SK-N-SH (cell line): ENCODE measurements at regions not wholly inside any gene's neighbourhood (a gene's known extent, or its start where the extent isn't known, plus 50 kb on each side); places are given as distances from the start of the nearest gene placed in this dataset.

ENCODE experiments used
- CTCF ChIA-PET: fragments of 300-600, 350-600 bp; formaldehyde crosslinking; extraction: SDS; loops from one replicate; lab custom pipeline; 2021; lab: Yijun Ruan, JAX
- POLR2A ChIA-PET: fragments of 350-600 bp; sonication (Branson Sonifier 250); formaldehyde crosslinking; extraction: SDS; loops from one replicate; lab custom pipeline; 2020; ENCODE audit warnings: antibody characterized with exemption, inconsistent platforms; lab: Yijun Ruan, JAX
- DNase-seq: peaks from one replicate; pipeline ENCODE4 v3.0.0; 2012
- H2AFZ ChIP-seq: fragments of 200-600 bp; sonication (generic); 2 replicates; pipeline ENCODE4 v1.8.1; 2016; ENCODE audit warnings: antibody characterized with exemption, mild to moderate bottlenecking, low read depth
- H3F3A ChIP-seq: fragments of 200-600 bp; sonication (generic); replicated peaks from 2 replicates; pipeline ENCODE3; 2016; ENCODE audit warnings: antibody characterized with exemption, mild to moderate bottlenecking; ENCODE audit not compliant: insufficient read depth
- H3K27ac ChIP-seq, 2 experiments: fragments of 200-500 bp in 1 of 2; fragments of 200-600 bp in 1 of 2; sonication (Bioruptor generic) in 1 of 2; sonication (generic), shearing (Covaris generic) in 1 of 2; 2 replicates each; pipeline versions ENCODE4 v1.5.1 to v1.6.1; 2014 to 2016; ENCODE audit warnings: low read depth in 2 of 2, inconsistent platforms in 1 of 2, low read length in 1 of 2, mild to moderate bottlenecking in 1 of 2, mixed read lengths in 1 of 2
- H3K27me3 ChIP-seq: fragments of 200-600 bp; sonication (generic), shearing (Covaris generic); 2 replicates; pipeline ENCODE4 v1.6.1; 2016; ENCODE audit warnings: mixed run types; ENCODE audit not compliant: insufficient read depth
- H3K36me3 ChIP-seq, 2 experiments: fragments of 200-500 bp in 1 of 2; fragments of 200-600 bp in 1 of 2; sonication (Bioruptor generic) in 1 of 2; sonication (generic) in 1 of 2; replicated peaks in 1 of 2; 2 replicates each; pipeline versions ENCODE3 to v1.5.1; 2014 to 2016; ENCODE audit warnings: low read length in 1 of 2, mild to moderate bottlenecking in 1 of 2; ENCODE audit not compliant: insufficient read depth in 2 of 2, control insufficient read depth in 1 of 2
- H3K4me1 ChIP-seq, 2 experiments: fragments of 200-500 bp in 1 of 2; fragments of 200-600 bp in 1 of 2; sonication (Bioruptor generic) in 1 of 2; sonication (generic), shearing (Covaris generic) in 1 of 2; 2 replicates each; pipeline versions ENCODE4 v1.5.1 to v1.6.1; 2014 to 2016; ENCODE audit warnings: low read depth in 1 of 2, low read length in 1 of 2, mixed run types in 1 of 2; ENCODE audit not compliant: insufficient read depth in 2 of 2, control insufficient read depth in 1 of 2
- H3K4me2 ChIP-seq: fragments of 200-600 bp; sonication (generic), shearing (Covaris generic); 2 replicates; pipeline ENCODE4 v1.6.1; 2017; ENCODE audit warnings: mixed run types
- H3K4me3 ChIP-seq, 2 experiments: fragments of 200-500 bp in 1 of 2; fragments of 200-600 bp in 1 of 2; sonication (Bioruptor generic) in 1 of 2; sonication (generic), shearing (Covaris generic) in 1 of 2; 2 replicates each; pipeline versions ENCODE4 v1.5.1 to v1.8.1; 2014 to 2016; ENCODE audit warnings: low read depth in 2 of 2, inconsistent platforms in 1 of 2, low read length in 1 of 2, mild to moderate bottlenecking in 1 of 2, mixed read lengths in 1 of 2, moderate library complexity in 1 of 2
- H3K79me2 ChIP-seq: fragments of 200-600 bp; sonication (generic); 2 replicates; pipeline ENCODE4 v1.8.1; 2017; ENCODE audit warnings: mild to moderate bottlenecking; ENCODE audit not compliant: insufficient read depth
- H3K9ac ChIP-seq: fragments of 200-600 bp; sonication (generic); 2 replicates; pipeline ENCODE4 v1.6.1; 2017; ENCODE audit warnings: mixed run types
- H3K9me2 ChIP-seq: fragments of 200-600 bp; sonication (generic); 2 replicates; pipeline ENCODE4 v1.6.1; 2017; ENCODE audit warnings: mixed run types
- H3K9me3 ChIP-seq: fragments of 200-600 bp; sonication (generic); 2 replicates; pipeline ENCODE4 v1.6.1; 2017; ENCODE audit warnings: mixed run types, mild to moderate bottlenecking, moderate library complexity
- H4K20me1 ChIP-seq: fragments of 200-600 bp; sonication (generic); 2 replicates; pipeline ENCODE4 v1.6.1; 2017; ENCODE audit warnings: mild to moderate bottlenecking, mixed run types; ENCODE audit not compliant: insufficient read depth
- CHD2 ChIP-seq: fragments of 150-350 bp; IDR thresholded peaks from 2 replicates; pipeline ENCODE4 v1.6.1; 2018; ENCODE audit warnings: low read length; ENCODE audit not compliant: partially characterized antibody
- EP300 ChIP-seq, 2 experiments: IDR thresholded peaks; 2 replicates each; pipeline versions ENCODE4 v1.4.0 to v1.6.1; 2012; ENCODE audit warnings: borderline replicate concordance in 1 of 2, low read depth in 1 of 2, low read length in 1 of 2
- FOXJ3 ChIP-seq: sonication (generic); formaldehyde crosslinking; IDR thresholded peaks from 2 replicates; pipeline ENCODE4 v1.5.1; 2020; ENCODE audit warnings: mild to moderate bottlenecking, missing genetic modification reagents
- GATA2 ChIP-seq: sonication (generic); formaldehyde crosslinking; IDR thresholded peaks from 2 replicates; pipeline ENCODE4 v1.5.0; 2020; ENCODE audit warnings: mild to moderate bottlenecking, missing genetic modification reagents
- JUND ChIP-seq: IDR thresholded peaks from 2 replicates; pipeline ENCODE4 v1.4.0; 2012
- MAX ChIP-seq: IDR thresholded peaks from 2 replicates; pipeline ENCODE4 v1.4.0; 2012; ENCODE audit warnings: low read depth
- MEF2A ChIP-seq: IDR thresholded peaks from 2 replicates; pipeline ENCODE4 v1.4.0; 2012; ENCODE audit warnings: low read depth, borderline replicate concordance
- MXI1 ChIP-seq: IDR thresholded peaks from 2 replicates; pipeline ENCODE4 v1.6.1; 2012; ENCODE audit warnings: mild to moderate bottlenecking, low read depth, low read length, improper control_type of control experiment
- NRF1 ChIP-seq: IDR thresholded peaks from 2 replicates; pipeline ENCODE4 v1.6.1; 2012; ENCODE audit warnings: low read depth, mild to moderate bottlenecking, low read length
- PBX3 ChIP-seq: IDR thresholded peaks from 2 replicates; pipeline ENCODE4; 2012
- POLR2AphosphoS5 ChIP-seq: IDR thresholded peaks from 2 replicates; pipeline ENCODE4 v1.6.1; 2012; ENCODE audit warnings: low read depth, low read length
- RCOR1 ChIP-seq: fragments of 150-350 bp; IDR thresholded peaks from 2 replicates; pipeline ENCODE4 v1.6.1; 2017; ENCODE audit warnings: antibody characterized with exemption, low read length
- RXRA ChIP-seq: IDR thresholded peaks from 2 replicates; pipeline ENCODE4 v1.4.0; 2012; ENCODE audit warnings: low read depth, mild to moderate bottlenecking, borderline replicate concordance
- SIN3A ChIP-seq: IDR thresholded peaks from 2 replicates; pipeline ENCODE4 v1.6.1; 2012; ENCODE audit warnings: low read depth, mild to moderate bottlenecking, low read length, moderate library complexity, borderline replicate concordance
- SMC3 ChIP-seq: IDR thresholded peaks from 2 replicates; pipeline ENCODE4 v1.6.1; 2012; ENCODE audit warnings: low read depth, low read length, improper control_type of control experiment
- TAF1 ChIP-seq: IDR thresholded peaks from 2 replicates; pipeline ENCODE4 v1.6.1; 2012; ENCODE audit warnings: low read depth, mild to moderate bottlenecking, low read length, moderate library complexity, borderline replicate concordance
- TEAD4 ChIP-seq: IDR thresholded peaks from 2 replicates; pipeline ENCODE4 v1.4.0; 2012; ENCODE audit warnings: mild to moderate bottlenecking, borderline replicate concordance; ENCODE audit not compliant: insufficient read depth
- YY1 ChIP-seq: IDR thresholded peaks from 2 replicates; pipeline ENCODE4 v1.4.0; 2012; ENCODE audit warnings: low read depth, mild to moderate bottlenecking
- WGBS: methylation state at CpG from one replicate; pipeline ENCODE4 v1.1.6; 2017; ENCODE audit warnings: low lambda C conversion rate; 5-methylcytosine and 5-hydroxymethylcytosine counted together

GRCh38 chr2:18980786-18981430 is 377.5 kb downstream of the OSR1 start:
- no peak overlapping the region for H2AFZ ChIP-seq
- peaks cover 4 to 9% of the 10 kb centered on the region in 2 experiments for H3K4me1 ChIP-seq
- H3F3A ChIP-seq: peaks cover 10% of the 10 kb centered on the region
- no peaks in the 10 kb centered on the region for H3K9me2 ChIP-seq
- no peaks in the 10 kb centered on the region for H3K27me3 ChIP-seq
- H3K4me3 ChIP-seq: no peak overlapping the region
- no peaks in the 10 kb centered on the region for H3K79me2 ChIP-seq
- 80% methylated on average over 6 of the region's 6 CpGs for WGBS
- no peaks in the 10 kb centered on the region for H4K20me1 ChIP-seq
- no peaks in the 10 kb centered on the region for H3K9me3 ChIP-seq
- no peak overlapping the region for H3K9ac ChIP-seq
- H3K27ac ChIP-seq: no peak overlapping the region
- no peak overlapping the region for H3K4me2 ChIP-seq
- no peaks in the 10 kb centered on the region for H3K36me3 ChIP-seq
- ChIA-PET POLR2A (no interaction called here), CTCF (interaction anchor here (0.6 kb wide), 1 partner anchor 883 kb away, joined by 3 read pairs; no protein-coding TSS in a partner anchor)
- no peak for DNase-seq
- TF ChIP-seq MAX: no peak
- no peak for TF ChIP-seq TAF1
- TF ChIP-seq RCOR1: no peak
- TF ChIP-seq POLR2AphosphoS5: no peak
- TF ChIP-seq FOXJ3 (CRISPR knock-in tag): no peak
- TF ChIP-seq RXRA: no peak
- TF ChIP-seq SIN3A: no peak
- no peak for TF ChIP-seq YY1
- no peak for TF ChIP-seq PBX3
- no peak for TF ChIP-seq MEF2A
- TF ChIP-seq SMC3: no peak
- no peak for TF ChIP-seq CHD2
- TF ChIP-seq NRF1: no peak
- TF ChIP-seq GATA2 (CRISPR knock-in tag): no peak
- TF ChIP-seq JUND: no peak
- no peak for TF ChIP-seq TEAD4
- TF ChIP-seq MXI1: no peak
- no peak for TF ChIP-seq EP300 (IDR thresholded peaks at IDR 0.05; ENCODE audit: borderline replicate concordance in 1 of 2, low read depth in 1 of 2, low read length in 1 of 2)
